HG03103 (cell line): ENCODE measurements at regions not wholly inside any gene's neighbourhood (a gene's known extent, or its start where the extent isn't known, plus 50 kb on each side); places are given as distances from the start of the nearest gene placed in this dataset.
"Not testable (repeated sequence)": the region's sequence is repeated elsewhere in the genome, so short reads cannot be mapped to it uniquely, and the experiment has no call there.

Experiments
- ATAC-seq: cut with Tn5 transposase; IDR thresholded peaks from one replicate; pipeline ENCODE4 v1.9.1; 2021; ENCODE audit warnings: low read depth; ENCODE audit not compliant: unreplicated experiment

- no peak for ATAC-seq
Measured at GRCh38 chr6:114735025-114735735, 392.4 kb upstream of the HS3ST5 start.

GRCh38 chr6:114733596-114733995 lies 390.8 kb upstream of the HS3ST5 start:
- ATAC-seq = no peak

- no peak for ATAC-seq
Measured at GRCh38 chr6:114718716-114719270, 376.0 kb upstream of the HS3ST5 start.

- no peak for ATAC-seq
Measured at GRCh38 chr6:114718186-114718585, 375.4 kb upstream of the HS3ST5 start.

- ATAC-seq = no peak
Measured at GRCh38 chr6:114714836-114715507, 372.1 kb upstream of the HS3ST5 start.

GRCh38 chr6:114713690-114714089 lies 370.9 kb upstream of the HS3ST5 start:
- ATAC-seq = no peak

- ATAC-seq = no peak
Measured at GRCh38 chr6:114712129-114712662, 369.4 kb upstream of the HS3ST5 start.

- ATAC-seq = no peak
Measured at GRCh38 chr6:114707081-114707620, 364.3 kb upstream of the HS3ST5 start.

- no peak for ATAC-seq
Measured at GRCh38 chr6:114690625-114691024, 347.8 kb upstream of the HS3ST5 start.

GRCh38 chr6:114659513-114659912 lies 316.7 kb upstream of the HS3ST5 start:
- no peak for ATAC-seq

GRCh38 chr6:114651611-114652010 lies 308.8 kb upstream of the HS3ST5 start:
- ATAC-seq = no peak

- ATAC-seq = no peak
Measured at GRCh38 chr6:114650891-114651290, 308.1 kb upstream of the HS3ST5 start.

GRCh38 chr6:114649298-114649697 lies 306.5 kb upstream of the HS3ST5 start:
- no peak for ATAC-seq

- no peak for ATAC-seq
Measured at GRCh38 chr6:114648847-114649246, 306.0 kb upstream of the HS3ST5 start.

- no peak for ATAC-seq
Measured at GRCh38 chr6:114638341-114638740, 295.5 kb upstream of the HS3ST5 start.

- ATAC-seq = no peak
Measured at GRCh38 chr6:114634016-114634415, 291.2 kb upstream of the HS3ST5 start.

- ATAC-seq = not testable (repeated sequence)
Measured at GRCh38 chr6:114626226-114626625, 283.4 kb upstream of the HS3ST5 start.

- ATAC-seq = no peak
Measured at GRCh38 chr6:114619621-114620200, 276.9 kb upstream of the HS3ST5 start.

GRCh38 chr6:114611696-114612095 lies 268.9 kb upstream of the HS3ST5 start:
- no peak for ATAC-seq

GRCh38 chr6:114608091-114608490 lies 265.3 kb upstream of the HS3ST5 start:
- ATAC-seq = no peak

GRCh38 chr6:114605656-114606055 lies 262.8 kb upstream of the HS3ST5 start:
- ATAC-seq = no peak
